HG02870 (cell line): ENCODE measurements at regions not wholly inside any gene's neighbourhood (a gene's known extent, or its start where the extent isn't known, plus 50 kb on each side); places are given as distances from the start of the nearest gene placed in this dataset.

ENCODE experiments used
- ATAC-seq: cut with Tn5 transposase; IDR thresholded peaks from one replicate; pipeline ENCODE4 v1.9.1; 2021; ENCODE audit warnings: mild to moderate bottlenecking, moderate library complexity; ENCODE audit not compliant: unreplicated experiment

GRCh38 chr4:102439812-102440211, 61.3 kb upstream of the NFKB1 start:
- ATAC-seq, result no peak

- ATAC-seq, result no peak
These were observed 60.7 kb upstream of the NFKB1 start for GRCh38 chr4:102440498-102440897.

GRCh38 chr4:102441978-102442911, 58.9 kb upstream of the NFKB1 start:
- ATAC-seq, result no peak

GRCh38 chr4:102444752-102445151, 56.4 kb upstream of the NFKB1 start:
- ATAC-seq, result no peak

- ATAC-seq, result no peak
These were observed 55.9 kb upstream of the NFKB1 start for GRCh38 chr4:102445213-102445612.

GRCh38 chr4:102447413-102447812, 53.7 kb upstream of the NFKB1 start:
- no peak for ATAC-seq

- peak; percentile 67 for ATAC-seq
These were observed 51.3 kb upstream of the NFKB1 start for GRCh38 chr4:102449751-102450352.

- no peak for ATAC-seq
These were observed 49.9 kb upstream of the NFKB1 start for GRCh38 chr4:102451266-102451665.
